ENCODE measurements at regions not wholly inside any gene's neighbourhood (a gene's known extent, or its start where the extent isn't known, plus 50 kb on each side); places are given as distances from the start of the nearest gene placed in this dataset.

DNA sequence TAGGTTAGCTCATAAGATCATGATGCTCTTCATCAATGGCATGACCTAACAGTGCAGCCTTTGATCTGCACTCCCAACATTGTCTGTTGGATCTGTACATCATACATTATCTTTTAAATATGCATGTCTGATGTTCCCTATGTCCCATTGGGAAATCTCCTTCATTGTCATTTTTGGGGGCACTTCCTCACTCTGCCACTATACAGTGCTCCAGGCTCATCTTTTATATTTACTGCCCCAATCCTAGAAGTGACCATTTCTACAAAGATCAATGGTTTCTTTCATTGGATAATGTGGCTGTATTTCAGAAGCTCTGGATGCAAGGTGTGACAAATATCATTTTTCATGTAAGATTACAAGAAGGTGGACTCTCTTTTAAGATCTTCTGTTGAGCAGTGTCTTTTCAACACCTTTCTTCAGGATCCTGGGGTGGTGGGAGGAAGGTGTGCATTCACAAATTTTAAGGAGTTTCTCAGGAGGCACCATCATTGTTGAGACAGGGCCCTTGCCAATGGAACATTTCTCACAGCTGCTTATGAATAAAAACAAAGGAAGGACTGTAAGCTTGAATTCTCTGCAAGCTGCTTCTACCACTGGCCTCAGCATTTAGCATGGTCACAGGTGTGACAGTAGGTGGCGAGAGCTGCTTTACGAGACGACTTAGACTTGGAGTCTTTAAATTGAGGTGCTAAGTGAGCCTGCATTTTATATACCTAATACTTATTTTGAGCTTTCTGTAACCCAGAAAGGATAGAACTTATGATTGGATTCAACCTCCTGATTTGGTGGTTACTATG lies 403.0 kb downstream of the LMO7 start:
- Histone ChIP-seq H3K27ac (no peak overlapping the region), H3K9me3 (no peaks in the 10 kb centered on the region)
- TF ChIP-seq, protein P1, sequence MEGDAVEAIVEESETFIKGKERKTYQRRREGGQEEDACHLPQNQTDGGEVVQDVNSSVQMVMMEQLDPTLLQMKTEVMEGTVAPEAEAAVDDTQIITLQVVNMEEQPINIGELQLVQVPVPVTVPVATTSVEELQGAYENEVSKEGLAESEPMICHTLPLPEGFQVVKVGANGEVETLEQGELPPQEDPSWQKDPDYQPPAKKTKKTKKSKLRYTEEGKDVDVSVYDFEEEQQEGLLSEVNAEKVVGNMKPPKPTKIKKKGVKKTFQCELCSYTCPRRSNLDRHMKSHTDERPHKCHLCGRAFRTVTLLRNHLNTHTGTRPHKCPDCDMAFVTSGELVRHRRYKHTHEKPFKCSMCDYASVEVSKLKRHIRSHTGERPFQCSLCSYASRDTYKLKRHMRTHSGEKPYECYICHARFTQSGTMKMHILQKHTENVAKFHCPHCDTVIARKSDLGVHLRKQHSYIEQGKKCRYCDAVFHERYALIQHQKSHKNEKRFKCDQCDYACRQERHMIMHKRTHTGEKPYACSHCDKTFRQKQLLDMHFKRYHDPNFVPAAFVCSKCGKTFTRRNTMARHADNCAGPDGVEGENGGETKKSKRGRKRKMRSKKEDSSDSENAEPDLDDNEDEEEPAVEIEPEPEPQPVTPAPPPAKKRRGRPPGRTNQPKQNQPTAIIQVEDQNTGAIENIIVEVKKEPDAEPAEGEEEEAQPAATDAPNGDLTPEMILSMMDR (IDR thresholded peaks at IDR 0.05): peak in 1 of 2 donors; percentile 19

DNA sequence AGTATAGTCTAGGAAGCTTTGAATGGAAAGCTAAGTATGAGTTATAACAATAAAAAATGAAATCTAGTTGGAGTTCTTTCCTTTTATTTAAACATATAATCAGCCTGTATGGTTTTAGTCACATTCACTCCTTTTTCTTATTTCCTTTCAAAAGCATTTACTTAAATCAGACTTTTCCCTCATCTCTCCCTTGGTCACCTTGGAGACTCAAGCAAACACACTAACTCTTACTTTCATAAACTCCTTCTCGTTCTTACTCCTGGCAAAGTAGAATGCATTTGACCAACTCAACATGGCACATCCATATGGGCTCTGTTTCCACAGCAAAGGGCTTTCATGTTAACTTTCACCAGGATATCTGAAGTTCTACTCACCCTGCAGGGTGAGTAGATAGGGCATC lies 400.0 kb downstream of the LMO7 start:
- H3K27ac ChIP-seq: no peak overlapping the region

More for the DNA sequence above, 403.0 kb downstream of the LMO7 start:
- Histone ChIP-seq H3K4me3 (no peak overlapping the region), H3K36me3 (no peaks in the 10 kb centered on the region), H3K4me1 (no peaks in the 10 kb centered on the region), H3K27me3 (no peaks in the 10 kb centered on the region)
- no peak for DNase-seq (ENCODE audit: low spot score)

DNA sequence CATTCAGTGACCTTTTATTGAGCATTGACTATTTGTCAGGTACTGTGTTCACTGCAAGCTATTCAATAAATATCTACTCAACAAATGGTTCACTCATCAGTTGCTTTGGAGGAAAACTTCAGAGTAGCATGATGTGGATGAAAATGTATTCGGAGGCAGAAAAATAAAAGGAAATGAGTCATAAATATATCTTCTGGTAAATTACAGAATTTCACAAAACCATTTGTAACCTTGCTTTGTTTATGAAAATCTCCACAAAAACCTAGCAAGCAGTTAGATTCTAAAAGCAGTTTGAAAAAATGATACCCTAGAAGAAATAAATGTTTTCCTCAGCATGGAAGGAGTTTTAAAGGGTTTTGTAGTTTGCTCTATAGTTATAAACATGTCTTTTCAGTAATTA lies 399.6 kb downstream of the LMO7 start:
- no peak overlapping the region for H3K4me3 ChIP-seq
- no peaks in the 10 kb centered on the region for H3K36me3 ChIP-seq
- H3K27me3 ChIP-seq: no peaks in the 10 kb centered on the region
- H3K9me3 ChIP-seq: no peaks in the 10 kb centered on the region
- DNase-seq (ENCODE audit: low spot score): no peak
- no peaks in the 10 kb centered on the region for H3K4me1 ChIP-seq
- H3K27ac ChIP-seq: no peak overlapping the region
- TF ChIP-seq, protein P1 (IDR thresholded peaks at IDR 0.05): no peak

More for the DNA sequence above, 400.0 kb downstream of the LMO7 start:
- H3K36me3 ChIP-seq: no peaks in the 10 kb centered on the region
- no peaks in the 10 kb centered on the region for H3K27me3 ChIP-seq
- no peak for DNase-seq (ENCODE audit: low spot score)
- H3K9me3 ChIP-seq: no peaks in the 10 kb centered on the region
- H3K4me3 ChIP-seq: no peak overlapping the region
- TF ChIP-seq, protein P1 (IDR thresholded peaks at IDR 0.05): no peak
- H3K4me1 ChIP-seq: no peaks in the 10 kb centered on the region

DNA sequence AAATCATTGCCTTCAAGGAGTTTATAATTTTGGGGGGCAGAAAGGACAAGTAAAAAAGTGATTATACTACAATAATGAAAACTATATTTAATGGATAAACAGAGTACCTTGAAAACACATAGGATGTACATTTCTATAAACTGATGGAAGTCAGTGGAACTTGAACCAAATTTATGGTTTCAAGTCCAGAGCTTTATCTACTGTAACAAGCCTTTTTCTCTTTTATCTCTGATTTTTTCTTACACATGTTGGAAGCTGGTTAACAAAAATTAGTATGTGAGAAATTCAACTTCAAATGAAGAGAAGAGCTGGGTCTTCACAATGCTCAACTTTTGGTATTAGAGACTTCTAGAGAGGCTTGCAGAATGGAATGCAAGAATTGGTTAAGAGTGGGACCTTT lies 393.6 kb downstream of the LMO7 start:
- Histone ChIP-seq H3K27ac (no peak overlapping the region), H3K4me3 (no peak overlapping the region), H3K27me3 (no peaks in the 10 kb centered on the region), H3K4me1 (no peaks in the 10 kb centered on the region), H3K36me3 (no peaks in the 10 kb centered on the region), H3K9me3 (no peaks in the 10 kb centered on the region)
- TF ChIP-seq, protein P1 (IDR thresholded peaks at IDR 0.05): no peak
- no peak for DNase-seq (ENCODE audit: low spot score)

DNA sequence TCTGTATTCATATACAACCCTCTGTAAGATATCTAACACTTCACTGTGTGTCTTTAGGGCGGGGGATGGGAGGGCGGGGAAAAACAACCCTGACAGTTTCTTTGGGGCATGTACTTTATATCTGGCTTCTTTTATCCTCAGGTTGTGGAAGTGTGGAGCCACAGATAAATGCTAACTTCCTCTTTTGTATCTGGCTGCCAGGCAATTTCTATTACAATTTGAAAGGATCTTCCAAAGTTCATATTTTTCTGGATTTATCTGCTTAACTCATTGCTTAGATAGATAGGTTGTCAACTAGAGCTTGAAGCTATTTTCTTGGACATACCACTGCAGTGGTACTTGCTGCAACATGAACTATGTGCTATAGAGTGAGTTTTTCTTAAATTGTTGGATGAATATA lies 393.0 kb downstream of the LMO7 start:
- Histone ChIP-seq H3K9me3 (no peaks in the 10 kb centered on the region), H3K27ac (no peak overlapping the region), H3K36me3 (no peaks in the 10 kb centered on the region), H3K27me3 (no peaks in the 10 kb centered on the region), H3K4me3 (no peak overlapping the region), H3K4me1 (no peaks in the 10 kb centered on the region)
- no peak for DNase-seq (ENCODE audit: low spot score)
- TF ChIP-seq, protein P1 (IDR thresholded peaks at IDR 0.05): no peak

DNA sequence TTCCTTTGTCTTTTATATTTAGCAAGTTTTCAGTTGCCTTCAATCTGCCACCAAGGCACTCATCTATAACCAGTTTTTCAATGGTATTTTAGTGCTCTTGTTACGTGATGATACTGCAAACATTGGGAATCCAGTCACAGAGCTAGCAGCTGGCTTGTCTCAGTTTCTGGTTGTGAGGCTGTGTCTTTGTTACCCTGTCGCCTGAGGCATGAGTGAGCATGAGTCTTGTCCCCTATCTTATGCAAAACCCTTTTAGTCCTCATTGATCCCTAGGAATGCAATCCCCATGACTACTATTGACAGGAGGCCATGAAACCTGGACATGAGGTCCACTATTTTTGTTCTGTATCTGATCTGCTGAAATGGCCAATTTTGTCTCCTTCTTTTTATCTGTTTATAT lies 391.0 kb downstream of the LMO7 start:
- Histone ChIP-seq H3K27me3 (no peaks in the 10 kb centered on the region), H3K9me3 (no peaks in the 10 kb centered on the region), H3K27ac (no peak overlapping the region), H3K4me1 (no peaks in the 10 kb centered on the region), H3K36me3 (no peaks in the 10 kb centered on the region), H3K4me3 (no peak overlapping the region)
- DNase-seq (ENCODE audit: low spot score): no peak
- TF ChIP-seq, protein P1 (IDR thresholded peaks at IDR 0.05): no peak

Measured in right atrium auricular region (tissue), 2 donors.